ENCODE measurements at regions not wholly inside any gene's neighbourhood (a gene's known extent, or its start where the extent isn't known, plus 50 kb on each side); places are given as distances from the start of the nearest gene placed in this dataset.
A peak's percentile ranks its signal among the peaks of the same experiment; 100 is the strongest.

- H3K27ac ChIP-seq = no peak overlapping the region
- peaks cover 31% of the 10 kb centered on the region for H3K4me1 ChIP-seq
- H3K27me3 ChIP-seq = no peaks in the 10 kb centered on the region
- H3K9me3 ChIP-seq = no peaks in the 10 kb centered on the region
- TF ChIP-seq, protein P1, sequence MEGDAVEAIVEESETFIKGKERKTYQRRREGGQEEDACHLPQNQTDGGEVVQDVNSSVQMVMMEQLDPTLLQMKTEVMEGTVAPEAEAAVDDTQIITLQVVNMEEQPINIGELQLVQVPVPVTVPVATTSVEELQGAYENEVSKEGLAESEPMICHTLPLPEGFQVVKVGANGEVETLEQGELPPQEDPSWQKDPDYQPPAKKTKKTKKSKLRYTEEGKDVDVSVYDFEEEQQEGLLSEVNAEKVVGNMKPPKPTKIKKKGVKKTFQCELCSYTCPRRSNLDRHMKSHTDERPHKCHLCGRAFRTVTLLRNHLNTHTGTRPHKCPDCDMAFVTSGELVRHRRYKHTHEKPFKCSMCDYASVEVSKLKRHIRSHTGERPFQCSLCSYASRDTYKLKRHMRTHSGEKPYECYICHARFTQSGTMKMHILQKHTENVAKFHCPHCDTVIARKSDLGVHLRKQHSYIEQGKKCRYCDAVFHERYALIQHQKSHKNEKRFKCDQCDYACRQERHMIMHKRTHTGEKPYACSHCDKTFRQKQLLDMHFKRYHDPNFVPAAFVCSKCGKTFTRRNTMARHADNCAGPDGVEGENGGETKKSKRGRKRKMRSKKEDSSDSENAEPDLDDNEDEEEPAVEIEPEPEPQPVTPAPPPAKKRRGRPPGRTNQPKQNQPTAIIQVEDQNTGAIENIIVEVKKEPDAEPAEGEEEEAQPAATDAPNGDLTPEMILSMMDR (IDR thresholded peaks at IDR 0.05) = no peak
- TF ChIP-seq POLR2A (IDR thresholded peaks at IDR 0.05) (no peak), POLR2AphosphoS5 (IDR thresholded peaks at IDR 0.05; ENCODE audit: insufficient read depth in 1 of 2, low read depth in 1 of 2) (no peak)
- intact Hi-C loops (cut with DNase I) = no loop called here
- H3K4me3 ChIP-seq = no peak overlapping the region
- no peaks in the 10 kb centered on the region for H3K36me3 ChIP-seq
- DNase-seq (ENCODE audit: extremely low spot score in 2 of 2) = peak in 1 of 2 donors; percentile 85
These were observed 127.6 kb downstream of the SLC38A6 start for GRCh38 chr14:61108496-61109141.

DNA sequence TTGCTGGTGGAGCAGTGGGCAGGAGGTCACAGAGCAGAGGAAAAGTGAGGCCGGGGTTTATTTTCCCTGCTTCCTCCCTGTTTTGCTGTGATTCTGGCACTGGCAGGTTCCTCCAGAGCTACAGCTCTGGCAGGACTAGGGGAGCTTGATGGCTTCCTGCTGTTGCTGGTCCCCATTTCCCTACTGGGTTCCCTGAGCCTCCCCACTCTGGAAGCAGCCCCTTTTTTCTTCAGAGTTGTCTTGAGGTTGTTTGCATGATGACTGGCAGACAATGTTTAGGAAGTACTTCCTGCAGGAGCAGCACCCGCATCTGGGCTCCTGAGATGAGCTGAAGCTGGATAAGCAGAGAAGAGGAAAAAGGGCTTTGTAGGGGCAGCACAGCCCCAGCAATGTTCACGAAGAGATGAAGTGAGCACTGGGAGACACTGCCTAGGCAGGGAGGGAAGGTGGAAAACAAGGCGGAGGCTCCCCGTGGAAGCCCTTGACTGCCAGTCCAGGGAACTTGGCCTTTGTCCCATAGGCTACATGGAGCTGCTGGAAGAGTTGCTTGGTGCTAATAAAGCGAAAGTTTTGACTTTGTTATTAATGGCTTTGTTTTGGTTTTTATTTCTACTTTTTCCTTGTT is 126.9 kb downstream of the SLC38A6 start:
- peak in 1 of 2 donors; percentile 84 for DNase-seq (ENCODE audit: extremely low spot score in 2 of 2)
- Histone ChIP-seq H3K27ac (no peak overlapping the region), H3K4me1 (peaks cover 38% of the 10 kb centered on the region), H3K27me3 (no peaks in the 10 kb centered on the region), H3K9me3 (no peaks in the 10 kb centered on the region), H3K36me3 (no peaks in the 10 kb centered on the region), H3K4me3 (no peak overlapping the region)
- intact Hi-C loops (cut with DNase I) = no loop called here
- no peak for TF ChIP-seq POLR2AphosphoS5 (IDR thresholded peaks at IDR 0.05; ENCODE audit: insufficient read depth in 1 of 2, low read depth in 1 of 2)
- no peak for TF ChIP-seq POLR2A (IDR thresholded peaks at IDR 0.05)
- TF ChIP-seq, protein P1 (IDR thresholded peaks at IDR 0.05) = no peak

DNA sequence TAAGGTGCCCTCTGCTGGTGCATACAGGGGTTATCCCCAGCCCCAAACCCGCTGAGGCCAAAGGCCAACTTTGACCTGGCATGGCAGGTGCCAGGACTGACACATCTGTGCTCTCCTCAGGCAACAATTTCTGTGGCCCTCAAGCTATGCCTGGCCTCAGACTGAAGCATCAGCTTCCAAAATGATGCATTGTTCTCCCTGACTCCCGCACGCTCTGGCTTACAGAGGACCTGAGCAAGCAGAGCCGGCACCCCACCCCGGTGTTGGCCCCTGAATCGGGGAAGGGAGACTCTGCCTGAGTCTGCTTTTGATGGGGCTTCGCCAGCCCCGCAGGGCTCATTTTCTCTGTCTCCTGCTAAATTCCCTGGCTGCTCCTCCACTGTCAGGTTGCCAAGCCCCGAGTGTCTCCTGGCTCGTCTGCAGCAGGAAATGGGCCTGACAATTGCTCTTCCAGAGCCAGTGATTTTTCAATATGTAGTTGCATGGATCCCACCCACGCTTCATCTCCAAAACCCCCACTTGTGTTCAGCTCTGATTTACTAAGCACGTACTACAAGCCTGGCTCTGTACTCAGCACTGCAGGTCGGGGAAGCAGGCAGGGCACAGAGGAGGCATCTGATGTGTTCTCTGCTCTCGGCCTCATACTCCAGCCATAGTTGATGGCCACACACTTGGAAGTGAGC is 126.1 kb downstream of the SLC38A6 start:
- H3K4me3 ChIP-seq = no peak overlapping the region
- TF ChIP-seq, protein P1 (IDR thresholded peaks at IDR 0.05) = no peak
- TF ChIP-seq POLR2AphosphoS5 (IDR thresholded peaks at IDR 0.05; ENCODE audit: insufficient read depth in 1 of 2, low read depth in 1 of 2) = no peak
- no peak for TF ChIP-seq POLR2A (IDR thresholded peaks at IDR 0.05)
- peak in 1 of 2 donors; percentile 86 for DNase-seq (ENCODE audit: extremely low spot score in 2 of 2)
- H3K9me3 ChIP-seq = no peaks in the 10 kb centered on the region
- peaks cover 46% of the 10 kb centered on the region for H3K4me1 ChIP-seq
- H3K36me3 ChIP-seq = no peaks in the 10 kb centered on the region
- H3K27ac ChIP-seq = no peak overlapping the region
- no peaks in the 10 kb centered on the region for H3K27me3 ChIP-seq
- intact Hi-C loops (cut with DNase I) = no loop called here

DNA sequence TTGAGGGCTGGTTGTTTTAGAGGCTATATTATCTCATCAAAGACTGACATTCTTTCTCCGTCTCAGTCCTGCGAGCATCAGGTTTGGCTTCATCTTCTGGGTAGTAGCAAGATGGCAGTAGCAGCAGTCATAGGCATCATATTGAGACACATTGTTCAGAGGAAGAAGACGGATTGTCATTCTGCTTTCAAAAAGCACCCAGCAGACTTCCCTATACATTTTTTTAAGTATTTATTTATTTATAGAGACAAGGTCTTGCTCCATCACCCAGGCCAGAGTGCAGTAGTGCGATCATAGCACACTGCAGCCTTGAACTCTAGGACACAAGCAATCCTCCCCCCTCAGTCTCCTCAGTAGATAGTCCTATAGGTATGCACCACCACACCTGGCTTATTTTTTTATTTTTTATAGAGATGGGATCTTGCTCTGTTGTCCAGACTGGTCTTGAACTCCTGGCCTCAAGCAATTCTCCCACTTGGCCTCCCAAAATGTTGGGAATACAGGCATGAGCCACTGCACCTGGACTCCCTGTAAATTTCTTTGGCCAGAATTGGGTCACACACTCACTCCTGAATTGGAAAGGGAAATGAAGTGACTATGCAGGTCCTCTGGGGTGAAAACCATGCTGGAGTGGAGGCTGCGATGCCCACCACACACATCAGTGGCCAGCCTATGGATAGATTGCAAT is 125.4 kb downstream of the SLC38A6 start:
- H3K4me3 ChIP-seq = no peak overlapping the region
- DNase-seq (ENCODE audit: extremely low spot score in 2 of 2) = peak in 1 of 2 donors; percentile 80
- H3K9me3 ChIP-seq = no peaks in the 10 kb centered on the region
- intact Hi-C loops (cut with DNase I) = no loop called here
- no peak overlapping the region for H3K27ac ChIP-seq
- H3K36me3 ChIP-seq = no peaks in the 10 kb centered on the region
- no peaks in the 10 kb centered on the region for H3K27me3 ChIP-seq
- peaks cover 53% of the 10 kb centered on the region for H3K4me1 ChIP-seq
- TF ChIP-seq POLR2A (IDR thresholded peaks at IDR 0.05) = no peak

GRCh38 chr14:61104358-61104757 is 123.3 kb downstream of the SLC38A6 start:
- Histone ChIP-seq H3K27me3 (no peaks in the 10 kb centered on the region), H3K36me3 (no peaks in the 10 kb centered on the region), H3K4me1 (peaks cover 53% of the 10 kb centered on the region), H3K4me3 (no peak overlapping the region), H3K27ac (peak overlapping the region; percentile 78), H3K9me3 (no peaks in the 10 kb centered on the region)
- intact Hi-C loops (cut with DNase I) = loop anchor here (5.0 kb wide), 1 partner anchor 688 kb away; no protein-coding TSS in a partner anchor
- no peak for DNase-seq (ENCODE audit: extremely low spot score in 2 of 2)
- TF ChIP-seq, protein P1 (IDR thresholded peaks at IDR 0.05) = no peak

Data from vagina (tissue), 2 donors.